D721Med (cell line): ENCODE measurements at regions not wholly inside any gene's neighbourhood (a gene's known extent, or its start where the extent isn't known, plus 50 kb on each side); places are given as distances from the start of the nearest gene placed in this dataset.
"Not testable (repeated sequence)": the region's sequence is repeated elsewhere in the genome, so short reads cannot be mapped to it uniquely, and the experiment has no call there.

ENCODE experiments used
- DNase-seq: peaks from one replicate; pipeline ENCODE4 v3.0.0; 2011; ENCODE audit warnings: low spot score; ENCODE audit not compliant: insufficient read length
- FAIRE-seq: peaks from 2 replicates; lab custom pipeline; 2011; peaks lifted over from hg19 to GRCh38; lab: Jason Lieb, UNC
- TF ChIP-seq, protein P1 (sequence below): IDR thresholded peaks from 2 replicates; pipeline ENCODE4 v1.5.1; 2012; ENCODE audit warnings: mild to moderate bottlenecking, control low read depth; ENCODE audit not compliant: insufficient read depth; ENCODE audit errors: missing control alignments

GRCh38 chr16:59044616-59045015, 310.5 kb upstream of the GOT2 start:
- DNase-seq (no peak), FAIRE-seq (no peak)
- TF ChIP-seq, protein P1, sequence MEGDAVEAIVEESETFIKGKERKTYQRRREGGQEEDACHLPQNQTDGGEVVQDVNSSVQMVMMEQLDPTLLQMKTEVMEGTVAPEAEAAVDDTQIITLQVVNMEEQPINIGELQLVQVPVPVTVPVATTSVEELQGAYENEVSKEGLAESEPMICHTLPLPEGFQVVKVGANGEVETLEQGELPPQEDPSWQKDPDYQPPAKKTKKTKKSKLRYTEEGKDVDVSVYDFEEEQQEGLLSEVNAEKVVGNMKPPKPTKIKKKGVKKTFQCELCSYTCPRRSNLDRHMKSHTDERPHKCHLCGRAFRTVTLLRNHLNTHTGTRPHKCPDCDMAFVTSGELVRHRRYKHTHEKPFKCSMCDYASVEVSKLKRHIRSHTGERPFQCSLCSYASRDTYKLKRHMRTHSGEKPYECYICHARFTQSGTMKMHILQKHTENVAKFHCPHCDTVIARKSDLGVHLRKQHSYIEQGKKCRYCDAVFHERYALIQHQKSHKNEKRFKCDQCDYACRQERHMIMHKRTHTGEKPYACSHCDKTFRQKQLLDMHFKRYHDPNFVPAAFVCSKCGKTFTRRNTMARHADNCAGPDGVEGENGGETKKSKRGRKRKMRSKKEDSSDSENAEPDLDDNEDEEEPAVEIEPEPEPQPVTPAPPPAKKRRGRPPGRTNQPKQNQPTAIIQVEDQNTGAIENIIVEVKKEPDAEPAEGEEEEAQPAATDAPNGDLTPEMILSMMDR: no peak

GRCh38 chr16:59042301-59042700, 308.2 kb upstream of the GOT2 start:
- FAIRE-seq (no peak), DNase-seq (no peak)
- TF ChIP-seq, protein P1: no peak

DNA sequence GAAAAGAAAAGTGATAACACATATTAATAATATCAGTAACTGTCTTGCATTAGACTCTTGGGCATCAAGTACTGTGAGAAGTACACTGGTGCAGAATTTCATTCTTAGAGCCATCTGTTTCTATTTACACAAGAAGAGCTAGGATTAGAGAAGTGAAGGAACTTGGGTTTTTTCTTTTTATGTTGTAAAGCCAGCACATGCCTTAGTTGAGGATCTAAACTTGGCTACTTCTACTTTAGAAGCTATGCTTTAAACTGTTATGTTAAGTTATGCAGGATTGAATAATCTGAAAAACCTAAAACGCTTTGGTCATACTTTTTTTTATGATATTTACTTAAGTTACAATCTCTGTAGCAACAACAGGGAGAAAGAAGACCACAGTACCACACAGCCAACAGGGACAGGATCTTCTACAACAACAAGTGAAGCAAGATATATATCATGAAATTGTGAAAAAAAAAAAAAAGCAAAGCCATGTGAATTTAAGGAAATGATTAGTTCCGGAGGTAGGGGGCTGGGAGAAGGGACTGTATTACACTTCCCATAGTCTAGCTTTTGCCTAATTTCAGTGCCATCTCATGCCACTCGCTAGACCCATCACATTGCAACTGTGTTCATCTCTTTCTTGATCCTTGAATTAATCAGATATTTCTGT, 305.1 kb upstream of the GOT2 start:
- no peak for DNase-seq
- FAIRE-seq: no peak
- TF ChIP-seq, protein P1: no peak

- TF ChIP-seq, protein P1: no peak
- DNase-seq (no peak), FAIRE-seq (no peak)
Observed at GRCh38 chr16:59030923-59031485, 296.9 kb upstream of the GOT2 start.

- DNase-seq: no peak
- FAIRE-seq: no peak
- TF ChIP-seq, protein P1: no peak
Observed at GRCh38 chr16:59021751-59022150, 287.6 kb upstream of the GOT2 start.

GRCh38 chr16:59013930-59014329, 279.8 kb upstream of the GOT2 start:
- TF ChIP-seq, protein P1: no peak
- no peak for DNase-seq
- FAIRE-seq: no peak

GRCh38 chr16:58999762-59000161, 265.6 kb upstream of the GOT2 start:
- FAIRE-seq: no peak
- no peak for DNase-seq
- TF ChIP-seq, protein P1: no peak

DNA sequence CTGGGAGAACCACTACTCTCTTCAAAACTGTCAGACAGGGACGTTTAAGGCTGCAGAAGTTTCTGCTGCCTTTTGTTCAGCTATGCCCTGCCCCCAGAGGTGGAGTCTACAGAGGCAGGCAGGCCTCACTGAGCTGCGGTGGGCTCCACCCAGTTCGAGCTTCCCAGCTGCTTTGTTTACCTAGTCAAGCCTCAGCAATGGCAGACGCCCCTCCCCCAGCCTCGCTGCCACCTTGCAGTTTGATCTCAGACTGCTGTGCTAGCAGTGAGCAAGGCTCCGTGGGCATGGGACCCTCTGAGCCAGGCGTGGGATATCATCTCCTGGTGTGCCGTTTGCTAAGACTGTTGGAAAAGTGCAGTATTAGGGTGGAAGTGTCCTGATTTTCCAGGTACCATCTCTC, 258.6 kb upstream of the GOT2 start:
- FAIRE-seq, DNase-seq: not testable (repeated sequence)

DNA sequence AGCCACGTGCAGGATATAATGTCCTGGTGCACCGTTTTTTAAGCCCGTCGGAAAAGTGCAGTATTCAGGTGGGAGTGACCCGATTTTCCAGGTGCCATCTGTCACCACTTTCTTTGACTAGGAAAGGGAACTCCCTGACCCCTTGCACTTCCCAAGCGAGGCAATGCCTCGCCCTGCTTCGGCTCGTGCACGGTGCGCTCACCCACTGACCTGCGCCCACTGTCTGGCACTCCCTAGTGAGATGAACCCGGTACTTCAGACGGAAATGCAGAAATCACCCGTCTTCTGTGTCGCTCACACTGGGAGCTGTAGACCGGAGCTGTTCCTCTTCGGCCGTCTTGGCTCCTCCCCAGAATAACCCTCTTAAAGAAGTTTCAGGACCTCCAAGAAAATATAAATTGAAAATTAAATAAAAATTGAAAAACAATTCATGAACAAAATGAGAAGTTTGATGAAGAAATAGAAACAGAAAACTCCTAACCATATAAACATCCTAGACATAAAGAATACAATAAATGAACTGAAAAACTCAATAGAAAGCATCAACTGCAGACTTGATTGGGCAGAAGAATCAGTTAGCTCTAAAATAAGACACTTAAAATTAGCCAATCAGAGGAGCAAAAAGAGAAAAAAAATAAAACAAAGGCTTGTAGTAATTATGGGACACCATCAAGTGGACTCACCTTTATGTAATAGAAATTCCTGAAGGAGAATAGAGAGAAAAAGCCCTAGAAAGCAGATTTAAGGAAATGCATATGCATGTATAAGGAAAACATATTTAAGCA, 249.3 kb upstream of the GOT2 start:
- FAIRE-seq, DNase-seq: not testable (repeated sequence)
